GM23338 (cell line): ENCODE measurements at regions not wholly inside any gene's neighbourhood (a gene's known extent, or its start where the extent isn't known, plus 50 kb on each side); places are given as distances from the start of the nearest gene placed in this dataset.
"Not testable (repeated sequence)": the region's sequence is repeated elsewhere in the genome, so short reads cannot be mapped to it uniquely, and the experiment has no call there.

Source experiments
- ATAC-seq: fragments of 200-7000 bp; cut with Tn5 transposase; 3 replicates; pipeline ENCODE4 v1.9.1; 2020
- DNase-seq: peaks from one replicate; pipeline ENCODE4 v3.0.0-alpha.2; 2015; ENCODE audit warnings: low spot score
- H2AFZ ChIP-seq: fragments of 200-600 bp; sonication (generic); 2 replicates; pipeline ENCODE4 v1.8.0; 2016; ENCODE audit warnings: antibody characterized with exemption, mild to moderate bottlenecking, moderate library complexity
- H3F3A ChIP-seq: fragments of 200-600 bp; sonication (generic); replicated peaks from 2 replicates; pipeline ENCODE4 v1.8.0; 2017; ENCODE audit warnings: antibody characterized with exemption, mixed run types, low read depth
- H3K27ac ChIP-seq: fragments of 200-600 bp; sonication (generic); 2 replicates; pipeline ENCODE4 v1.6.1; 2016; ENCODE audit warnings: low read depth
- H3K27me3 ChIP-seq: fragments of 200-600 bp; sonication (generic); 2 replicates; pipeline ENCODE4 v1.8.0; 2016; ENCODE audit warnings: mild to moderate bottlenecking, mixed run types, moderate library complexity; ENCODE audit not compliant: insufficient read depth
- H3K36me3 ChIP-seq: fragments of 200-600 bp; sonication (generic); 2 replicates; pipeline ENCODE4 v1.8.0; 2016; ENCODE audit warnings: mild to moderate bottlenecking; ENCODE audit not compliant: insufficient read depth
- H3K4me1 ChIP-seq: fragments of 200-600 bp; sonication (generic); 2 replicates; pipeline ENCODE4 v1.8.0; 2016; ENCODE audit warnings: mild to moderate bottlenecking, moderate library complexity; ENCODE audit not compliant: insufficient read depth
- H3K4me2 ChIP-seq: fragments of 200-600 bp; sonication (generic); 2 replicates; pipeline ENCODE4 v1.7.1; 2017; ENCODE audit warnings: mixed run types
- H3K4me3 ChIP-seq: fragments of 200-600 bp; sonication (generic); 2 replicates; pipeline ENCODE4 v1.6.1; 2016; ENCODE audit warnings: mixed run types
- H3K79me2 ChIP-seq: fragments of 200-600 bp; sonication (generic); replicated peaks from 2 replicates; pipeline ENCODE4 v1.8.0; 2017; ENCODE audit warnings: mild to moderate bottlenecking; ENCODE audit not compliant: insufficient read depth
- H3K9me2 ChIP-seq: fragments of 200-600 bp; sonication (generic); 2 replicates; pipeline ENCODE4 v1.8.0; 2017; ENCODE audit not compliant: insufficient read depth
- H4K20me1 ChIP-seq: fragments of 200-600 bp; sonication (generic); replicated peaks from 2 replicates; pipeline ENCODE4 v1.8.0; 2017; ENCODE audit warnings: mild to moderate bottlenecking; ENCODE audit not compliant: insufficient read depth
- H3K27ac Mint-ChIP-seq: 2 replicates; pipeline ENCODE4 v1.8.0; 2020; ENCODE audit warnings: inconsistent platforms, mild to moderate bottlenecking, moderate library complexity, mixed read lengths
- H3K27me3 Mint-ChIP-seq: 3 replicates; pipeline ENCODE4 v1.8.0; 2022; ENCODE audit warnings: low read depth, mild to moderate bottlenecking, moderate library complexity, mixed read lengths, inconsistent platforms; ENCODE audit not compliant: insufficient read depth, poor library complexity
- H3K36me3 Mint-ChIP-seq: 3 replicates; pipeline ENCODE4 v1.8.0; 2021; ENCODE audit warnings: low read depth, mild to moderate bottlenecking, inconsistent platforms, moderate library complexity, mixed read lengths
- H3K4me1 Mint-ChIP-seq: 3 replicates; pipeline ENCODE4 v1.8.0; 2020; ENCODE audit warnings: mild to moderate bottlenecking, inconsistent platforms, mixed read lengths
- H3K4me3 Mint-ChIP-seq: 3 replicates; pipeline ENCODE4 v1.8.0; 2021; ENCODE audit warnings: moderate library complexity, mild to moderate bottlenecking, inconsistent platforms, mixed read lengths
- H3K9me3 Mint-ChIP-seq: 3 replicates; pipeline ENCODE4 v1.8.0; 2020; ENCODE audit warnings: moderate library complexity, mild to moderate bottlenecking, inconsistent platforms, mixed read lengths

DNA sequence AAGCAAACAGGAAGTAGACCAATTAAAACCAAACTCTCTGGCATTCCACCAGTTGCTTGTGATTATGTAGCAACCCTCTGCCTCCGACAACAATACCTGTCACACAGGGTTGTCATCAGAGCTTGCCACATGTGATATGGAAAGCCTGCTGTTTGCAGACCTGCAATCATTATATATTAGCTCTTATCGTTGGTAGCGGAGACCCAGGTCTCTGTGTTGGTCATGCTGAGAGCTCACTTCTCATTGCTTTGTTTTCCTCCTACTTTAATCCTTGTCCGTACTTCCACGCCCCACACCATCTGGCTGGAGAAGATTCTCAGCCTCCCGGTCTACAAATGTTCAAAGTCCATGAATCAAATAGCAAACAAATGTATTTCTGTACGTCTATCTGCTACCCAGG lies 4225.6 kb upstream of the OR11H1 start:
- not testable (repeated sequence) for H3K4me3 ChIP-seq, H3K4me2 ChIP-seq, H3F3A ChIP-seq, DNase-seq, H3K4me1 ChIP-seq, H3K27me3 ChIP-seq, H3K4me1 Mint-ChIP-seq, H2AFZ ChIP-seq, H3K4me3 Mint-ChIP-seq, H3K79me2 ChIP-seq, H3K27ac ChIP-seq, H4K20me1 ChIP-seq, H3K27ac Mint-ChIP-seq, ATAC-seq, H3K36me3 ChIP-seq, H3K9me2 ChIP-seq
- peaks cover 84% of the 10 kb centered on the region for H3K36me3 Mint-ChIP-seq
- peaks cover 11% of the 10 kb centered on the region for H3K27me3 Mint-ChIP-seq
- peaks cover 100% of the 10 kb centered on the region for H3K9me3 Mint-ChIP-seq

DNA sequence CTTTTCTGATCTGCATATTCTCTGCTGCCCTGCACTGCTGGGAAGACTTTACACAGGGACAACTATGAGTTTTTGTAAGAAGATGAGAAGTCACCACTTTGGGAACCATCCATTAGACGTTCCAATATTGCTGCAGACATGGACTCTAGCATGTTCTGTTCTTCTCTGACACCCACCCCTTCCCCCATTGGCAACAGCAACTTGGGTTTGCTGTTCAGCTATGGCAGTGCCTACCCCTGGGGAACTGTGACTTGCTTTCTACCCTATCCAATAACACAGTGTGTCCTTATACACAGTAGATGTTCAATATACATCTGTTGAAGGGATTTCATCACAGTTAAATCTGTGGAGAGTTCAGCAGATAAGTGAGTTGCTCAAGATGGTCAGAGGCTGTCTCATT lies 4225.1 kb upstream of the OR11H1 start:
- not testable (repeated sequence) for H3K4me2 ChIP-seq, DNase-seq, H3K4me1 Mint-ChIP-seq, H3K79me2 ChIP-seq, H3K4me3 ChIP-seq, H3K9me2 ChIP-seq, ATAC-seq, H2AFZ ChIP-seq, H3K4me1 ChIP-seq, H3K27ac Mint-ChIP-seq, H3K27me3 ChIP-seq, H3K4me3 Mint-ChIP-seq, H3F3A ChIP-seq, H3K27ac ChIP-seq, H4K20me1 ChIP-seq, H3K36me3 ChIP-seq
- peaks cover 100% of the 10 kb centered on the region for H3K9me3 Mint-ChIP-seq
- H3K27me3 Mint-ChIP-seq = peaks cover 13% of the 10 kb centered on the region
- peaks cover 84% of the 10 kb centered on the region for H3K36me3 Mint-ChIP-seq

DNA sequence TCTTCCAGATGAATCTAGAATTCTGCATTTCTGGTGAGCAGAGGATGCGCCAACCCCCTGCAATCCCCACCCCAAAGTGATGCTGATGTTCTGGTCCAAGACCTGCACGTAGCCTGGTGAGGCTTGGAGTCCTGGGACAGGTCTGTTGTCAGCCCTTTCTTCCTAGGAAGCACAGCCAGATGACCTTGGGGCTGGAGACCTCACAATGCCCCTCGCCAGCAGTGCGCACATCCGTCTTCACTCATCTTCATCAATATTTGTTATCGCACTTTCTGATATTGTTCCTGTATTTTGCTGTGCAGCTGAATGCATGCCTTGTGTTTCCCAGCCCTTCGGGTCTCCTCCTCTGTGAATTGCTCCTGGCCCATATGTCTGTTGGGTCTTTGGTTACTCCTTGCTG lies 4222.8 kb upstream of the OR11H1 start:
- not testable (repeated sequence) for H3K4me3 ChIP-seq

DNA sequence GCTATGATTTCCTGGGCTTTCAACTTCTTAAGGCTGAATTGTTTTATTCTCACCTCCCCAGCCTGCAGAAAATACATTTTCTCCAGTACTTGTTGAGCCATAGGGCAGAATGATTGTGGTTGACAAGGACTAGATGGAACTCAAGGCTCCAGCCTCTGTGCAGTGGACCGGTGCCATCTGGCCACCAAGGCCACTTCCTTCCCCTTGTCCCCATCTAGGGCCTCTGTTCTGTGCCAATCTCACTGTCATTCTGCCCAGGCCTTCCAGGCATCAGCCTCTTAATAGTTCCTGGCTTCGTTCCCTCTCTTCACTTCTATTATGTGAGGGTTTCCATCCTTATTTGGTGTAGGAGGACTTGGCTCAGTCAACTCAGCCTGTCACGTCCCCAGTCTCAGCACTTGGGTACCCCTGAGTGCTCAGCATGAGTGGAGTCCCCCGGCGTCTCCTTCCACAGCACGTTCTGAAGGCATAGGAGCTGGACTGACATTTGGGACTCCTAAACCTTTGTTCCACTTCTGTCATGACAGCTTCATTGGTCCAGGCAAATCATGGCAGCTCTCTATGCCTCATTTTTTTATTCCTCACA lies 4221.0 kb upstream of the OR11H1 start:
- H4K20me1 ChIP-seq, H3K4me3 ChIP-seq, H3K27me3 ChIP-seq, H2AFZ ChIP-seq, H3K4me1 ChIP-seq, DNase-seq, H3K9me2 ChIP-seq, H3K4me3 Mint-ChIP-seq, H3K27me3 Mint-ChIP-seq, H3F3A ChIP-seq, ATAC-seq, H3K4me2 ChIP-seq, H3K27ac ChIP-seq, H3K4me1 Mint-ChIP-seq, H3K79me2 ChIP-seq, H3K27ac Mint-ChIP-seq: not testable (repeated sequence)
- peaks cover 87% of the 10 kb centered on the region for H3K36me3 Mint-ChIP-seq
- peaks cover 99% of the 10 kb centered on the region for H3K9me3 Mint-ChIP-seq
- H3K36me3 ChIP-seq = peaks cover 16% of the 10 kb centered on the region; the same call in 1 of the 2 replicates

More for the DNA sequence above, 4222.8 kb upstream of the OR11H1 start:
- Mint-ChIP-seq H3K9me3 (peaks cover 100% of the 10 kb centered on the region), H3K36me3 (peaks cover 84% of the 10 kb centered on the region)
- H3K4me1 Mint-ChIP-seq, H3K27me3 ChIP-seq, H3K27me3 Mint-ChIP-seq, DNase-seq, H3K4me2 ChIP-seq, H2AFZ ChIP-seq, H3K4me1 ChIP-seq, H3F3A ChIP-seq, H3K36me3 ChIP-seq, ATAC-seq, H3K27ac Mint-ChIP-seq, H3K79me2 ChIP-seq, H3K27ac ChIP-seq, H4K20me1 ChIP-seq, H3K4me3 Mint-ChIP-seq, H3K9me2 ChIP-seq: not testable (repeated sequence)
